Activated naive CD4-positive, alpha-beta T cell treated with anti-CD3 and anti-CD28 coated beads, Interleukin-2, amount 10 ng/mL, durations not matched to agents 7 days and 5 days (primary cell): ENCODE measurements at regions not wholly inside any gene's neighbourhood (a gene's known extent, or its start where the extent isn't known, plus 50 kb on each side); places are given as distances from the start of the nearest gene placed in this dataset.

ENCODE experiments used
- CTCF ChIA-PET: fragments of 350-600 bp; sonication (Branson Sonifier 250); formaldehyde crosslinking; loops from one replicate; lab custom pipeline; 2021; ENCODE audit warnings: antibody characterized with exemption; lab: Charles Lee
- DNase-seq: peaks from one replicate; pipeline ENCODE4 v3.0.0-alpha.2; 2020
- H3K27ac Mint-ChIP-seq: one replicate; pipeline ENCODE4 v1.8.0; 2021; ENCODE audit warnings: mild to moderate bottlenecking, moderate library complexity, mixed read lengths
- H3K27me3 Mint-ChIP-seq: one replicate; pipeline ENCODE4 v1.8.0; 2021; ENCODE audit warnings: mild to moderate bottlenecking, mixed read lengths
- H3K36me3 Mint-ChIP-seq: one replicate; pipeline ENCODE4 v1.8.0; 2021; ENCODE audit warnings: mixed read lengths
- H3K4me1 Mint-ChIP-seq: one replicate; pipeline ENCODE4 v1.8.0; 2021; ENCODE audit warnings: mixed read lengths
- H3K4me3 Mint-ChIP-seq: one replicate; pipeline ENCODE4 v1.8.0; 2021; ENCODE audit warnings: mild to moderate bottlenecking, moderate library complexity, mixed read lengths
- H3K9me3 Mint-ChIP-seq: one replicate; pipeline ENCODE4 v1.8.0; 2021; ENCODE audit warnings: mixed read lengths

DNA sequence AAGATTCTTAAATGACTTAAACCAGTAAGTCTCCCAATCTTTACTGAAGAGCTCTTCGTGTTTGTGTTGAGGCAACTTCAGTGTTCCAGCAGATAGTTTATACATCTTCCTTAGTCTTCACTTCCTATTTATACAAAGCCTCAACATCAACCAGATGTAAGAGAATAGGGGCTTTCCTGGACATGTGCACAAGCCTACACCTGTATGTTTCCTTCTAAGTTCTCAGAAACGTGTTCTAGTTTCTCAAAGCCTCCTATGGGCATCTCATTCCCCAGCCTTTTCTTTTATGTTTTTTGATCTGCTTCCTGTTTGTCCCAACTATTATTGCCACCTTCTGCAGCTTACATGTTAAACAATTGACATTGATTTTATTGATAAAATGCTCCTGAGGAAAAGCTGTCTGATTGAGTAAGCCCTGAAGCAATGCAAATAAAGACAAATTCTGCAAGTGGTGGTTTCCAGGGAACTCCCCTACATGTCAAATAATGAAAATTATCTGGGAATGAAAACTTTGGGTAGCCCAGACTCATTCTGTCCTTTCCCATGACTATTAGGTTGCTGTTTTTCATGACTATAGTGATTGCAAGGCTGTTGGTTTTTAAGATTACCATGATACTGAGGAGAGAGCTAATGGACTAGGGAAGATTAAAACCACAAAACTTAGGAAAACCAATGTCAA lies 663.3 kb upstream of the ACVR2A start:
- Mint-ChIP-seq H3K4me1 (peaks cover 20% of the 10 kb centered on the region), H3K36me3 (peaks cover 2% of the 10 kb centered on the region), H3K9me3 (peaks cover 32% of the 10 kb centered on the region), H3K27me3 (no peaks in the 10 kb centered on the region), H3K4me3 (no peak overlapping the region), H3K27ac (peak overlapping the region; percentile 55)
- CTCF ChIA-PET = interaction anchor here (0.8 kb wide), 1 partner anchor 151 kb away, joined by 3 read pairs; no protein-coding TSS in a partner anchor
- no peak for DNase-seq

DNA sequence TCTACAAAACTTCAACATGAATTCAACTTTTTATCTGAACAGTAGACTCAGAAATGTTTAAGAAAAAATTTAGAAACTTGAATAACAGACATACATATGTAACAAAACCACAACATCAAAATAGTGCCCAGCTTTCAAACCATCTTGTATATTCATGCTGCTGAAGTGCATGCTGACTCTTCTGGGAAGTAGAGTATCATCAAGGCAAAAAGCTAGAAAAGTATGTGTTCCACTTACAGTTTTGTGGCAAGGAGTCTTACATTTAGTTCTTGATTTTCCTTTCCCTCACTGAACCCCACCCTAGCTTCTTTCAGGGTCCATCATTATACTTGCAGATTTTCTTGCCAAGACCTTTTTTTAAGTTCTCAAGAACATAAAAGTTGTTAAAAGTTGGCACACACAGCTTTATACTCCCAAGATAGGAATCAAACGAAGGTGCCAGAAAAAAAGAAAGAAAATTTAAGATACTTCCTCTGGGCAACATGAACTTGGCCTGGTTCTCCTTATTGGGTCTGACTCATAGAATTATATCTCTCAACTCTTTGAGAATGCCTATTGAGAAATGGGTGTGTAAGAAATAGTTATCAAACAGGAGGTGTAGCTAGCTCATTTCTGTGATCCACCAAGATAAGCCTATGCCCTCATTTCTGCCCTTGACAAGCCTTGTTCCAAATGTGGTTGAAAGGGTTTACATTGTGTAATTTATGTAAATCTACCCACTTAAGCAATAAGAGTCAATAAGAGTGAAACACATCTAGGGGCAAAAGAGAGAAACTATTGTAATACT lies 667.6 kb upstream of the ACVR2A start:
- Mint-ChIP-seq H3K27ac (no peak overlapping the region), H3K9me3 (peaks cover 14% of the 10 kb centered on the region), H3K4me3 (no peak overlapping the region), H3K27me3 (peaks cover 8% of the 10 kb centered on the region), H3K4me1 (peaks cover 15% of the 10 kb centered on the region), H3K36me3 (no peaks in the 10 kb centered on the region)
- DNase-seq = no peak
- CTCF ChIA-PET = no interaction called here

DNA sequence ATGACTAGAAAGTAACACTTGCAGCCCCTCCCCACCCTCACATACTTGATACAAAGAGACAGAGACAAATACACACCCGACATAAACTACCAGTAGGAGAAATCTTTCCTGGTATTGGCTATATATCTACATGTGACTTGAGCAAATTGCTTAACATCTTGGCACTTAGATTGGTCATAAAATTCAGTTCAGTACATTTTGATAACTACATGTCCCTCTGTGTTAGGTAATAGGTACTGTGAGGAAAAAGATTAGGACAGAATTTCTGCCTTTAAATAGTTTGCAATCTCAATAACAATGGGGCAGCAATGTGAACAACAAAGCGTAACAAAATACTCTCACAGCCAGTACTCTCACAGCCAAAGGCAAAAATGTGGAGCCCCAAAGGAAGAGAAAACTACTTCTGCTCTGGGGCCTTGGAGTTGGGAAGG lies 670.0 kb upstream of the ACVR2A start:
- no peak for DNase-seq
- no peak overlapping the region for H3K27ac Mint-ChIP-seq
- CTCF ChIA-PET = no interaction called here
- H3K9me3 Mint-ChIP-seq = no peaks in the 10 kb centered on the region
- peaks cover 2% of the 10 kb centered on the region for H3K4me1 Mint-ChIP-seq
- H3K27me3 Mint-ChIP-seq = peaks cover 8% of the 10 kb centered on the region
- H3K36me3 Mint-ChIP-seq = no peaks in the 10 kb centered on the region
- no peak overlapping the region for H3K4me3 Mint-ChIP-seq

DNA sequence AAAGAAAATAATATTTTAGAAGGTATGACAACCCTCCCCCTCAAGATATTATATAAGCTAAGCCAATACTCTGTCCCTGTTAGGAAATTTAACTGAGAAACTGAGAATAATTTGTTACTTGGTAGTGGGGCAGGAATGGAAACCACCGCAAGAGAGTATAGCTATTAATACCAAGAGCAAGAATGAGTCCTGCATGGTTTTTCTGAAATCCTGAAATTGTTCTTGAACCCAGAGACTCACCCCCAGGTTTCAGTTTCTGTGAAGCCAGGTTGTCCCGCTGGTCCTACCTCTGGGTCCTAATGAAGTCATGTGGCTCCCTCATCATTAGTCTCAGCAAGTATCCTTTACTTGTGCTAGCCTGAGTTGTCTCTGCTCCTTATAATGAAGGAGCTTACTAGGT lies 671.0 kb upstream of the ACVR2A start:
- H3K9me3 Mint-ChIP-seq = no peaks in the 10 kb centered on the region
- peaks cover 8% of the 10 kb centered on the region for H3K27me3 Mint-ChIP-seq
- no peak overlapping the region for H3K27ac Mint-ChIP-seq
- H3K36me3 Mint-ChIP-seq = no peaks in the 10 kb centered on the region
- no peak overlapping the region for H3K4me3 Mint-ChIP-seq
- CTCF ChIA-PET = no interaction called here
- H3K4me1 Mint-ChIP-seq = peaks cover 2% of the 10 kb centered on the region
- no peak for DNase-seq

DNA sequence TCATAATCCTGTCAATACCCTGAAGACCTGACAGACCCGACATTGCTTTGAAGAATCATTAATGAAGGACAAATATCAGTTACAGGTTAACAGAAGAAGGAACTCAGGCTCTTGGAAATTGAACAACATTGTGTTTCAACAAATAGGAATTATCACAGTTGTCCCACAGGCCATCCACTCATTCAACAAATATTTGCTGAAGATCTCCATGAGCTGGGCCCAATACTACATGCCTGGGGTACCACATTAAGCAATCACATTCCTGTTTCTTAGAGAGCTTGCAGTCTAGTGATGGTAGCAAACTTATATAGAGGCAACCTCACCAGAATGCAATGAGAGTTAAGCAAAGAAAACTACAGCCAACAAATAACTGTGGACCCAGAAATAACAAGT lies 671.6 kb upstream of the ACVR2A start:
- no peaks in the 10 kb centered on the region for H3K9me3 Mint-ChIP-seq
- no peak overlapping the region for H3K4me3 Mint-ChIP-seq
- H3K27me3 Mint-ChIP-seq = peaks cover 8% of the 10 kb centered on the region
- H3K27ac Mint-ChIP-seq = no peak overlapping the region
- no peaks in the 10 kb centered on the region for H3K36me3 Mint-ChIP-seq
- CTCF ChIA-PET = no interaction called here
- DNase-seq = no peak
- peaks cover 2% of the 10 kb centered on the region for H3K4me1 Mint-ChIP-seq

DNA sequence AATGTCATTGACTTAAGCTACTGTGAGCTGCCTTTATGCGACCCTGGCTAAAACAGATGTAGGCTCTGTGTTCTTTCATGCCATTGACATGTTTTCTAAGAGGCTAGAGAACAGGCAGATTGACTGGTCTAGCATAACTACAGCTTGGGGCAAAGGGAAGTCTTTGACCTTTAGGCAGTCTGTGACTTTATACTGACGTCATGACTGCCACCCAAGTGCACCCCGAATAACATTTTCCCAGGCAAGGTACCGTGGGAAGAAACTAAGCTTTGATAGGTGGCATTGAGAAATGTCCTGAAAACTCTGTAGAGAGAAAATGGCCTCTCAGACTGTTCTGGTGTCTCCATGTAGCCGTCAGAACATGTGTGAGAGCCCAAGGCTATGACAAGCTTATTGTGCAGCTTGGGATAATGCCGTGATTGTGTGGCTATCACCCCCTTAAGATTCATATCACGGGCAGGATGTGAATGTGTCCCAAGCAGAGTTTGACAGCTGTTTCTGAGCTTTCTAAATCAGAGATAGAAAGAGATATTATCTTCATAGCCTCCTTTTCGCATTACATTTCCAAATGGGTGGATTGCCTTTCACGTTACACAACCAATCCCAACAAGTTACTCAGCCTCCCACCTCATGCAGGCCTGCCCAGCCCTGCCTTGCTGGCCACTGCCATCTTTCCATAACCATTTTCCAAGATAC lies 672.2 kb upstream of the ACVR2A start:
- Mint-ChIP-seq H3K27me3 (peaks cover 8% of the 10 kb centered on the region), H3K27ac (no peak overlapping the region), H3K4me3 (no peak overlapping the region), H3K4me1 (peaks cover 2% of the 10 kb centered on the region), H3K36me3 (no peaks in the 10 kb centered on the region), H3K9me3 (no peaks in the 10 kb centered on the region)
- CTCF ChIA-PET = no interaction called here
- no peak for DNase-seq

DNA sequence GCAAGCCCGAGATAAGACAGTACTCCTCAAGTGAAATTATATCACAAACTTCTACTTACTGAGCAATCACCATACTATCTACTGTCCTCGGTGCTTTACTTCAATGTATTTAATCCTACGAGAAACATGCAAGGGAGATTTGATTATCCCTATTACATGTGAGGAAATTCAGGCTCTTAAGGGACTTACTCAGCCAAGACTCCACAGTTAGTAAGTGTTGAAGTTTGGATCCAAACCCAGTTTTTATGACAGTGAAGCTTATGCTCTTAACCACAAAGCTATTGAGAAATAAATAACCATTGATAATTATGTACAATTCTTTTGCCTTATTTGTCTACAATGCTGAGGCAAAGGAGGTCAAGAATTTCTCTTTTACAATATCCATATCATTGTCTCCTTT lies 672.9 kb upstream of the ACVR2A start:
- peaks cover 8% of the 10 kb centered on the region for H3K27me3 Mint-ChIP-seq
- no peak for DNase-seq
- no peak overlapping the region for H3K27ac Mint-ChIP-seq
- CTCF ChIA-PET = no interaction called here
- H3K4me1 Mint-ChIP-seq = no peaks in the 10 kb centered on the region
- H3K36me3 Mint-ChIP-seq = no peaks in the 10 kb centered on the region
- H3K9me3 Mint-ChIP-seq = no peaks in the 10 kb centered on the region
- H3K4me3 Mint-ChIP-seq = no peak overlapping the region

DNA sequence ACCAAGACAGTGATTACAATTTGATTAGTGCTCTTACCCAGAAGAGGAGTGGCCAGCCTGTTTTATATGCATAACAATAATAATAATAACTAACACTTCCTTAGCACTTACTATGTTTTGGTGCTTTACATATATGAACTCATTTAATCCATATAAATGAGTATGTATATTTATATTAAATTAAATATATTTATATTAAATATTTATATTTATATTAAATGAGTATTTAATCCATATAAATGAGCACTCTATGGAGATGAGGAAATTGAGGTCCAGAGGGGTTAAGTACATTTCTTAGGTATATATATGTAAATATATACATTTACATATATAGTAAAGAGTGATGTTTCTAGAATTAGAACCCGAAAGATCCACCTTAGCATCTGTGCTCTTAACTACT lies 673.9 kb upstream of the ACVR2A start:
- Mint-ChIP-seq H3K36me3 (no peaks in the 10 kb centered on the region), H3K27me3 (peaks cover 4% of the 10 kb centered on the region), H3K27ac (no peak overlapping the region), H3K9me3 (no peaks in the 10 kb centered on the region), H3K4me1 (no peaks in the 10 kb centered on the region), H3K4me3 (no peak overlapping the region)
- no peak for DNase-seq
- CTCF ChIA-PET = no interaction called here

DNA sequence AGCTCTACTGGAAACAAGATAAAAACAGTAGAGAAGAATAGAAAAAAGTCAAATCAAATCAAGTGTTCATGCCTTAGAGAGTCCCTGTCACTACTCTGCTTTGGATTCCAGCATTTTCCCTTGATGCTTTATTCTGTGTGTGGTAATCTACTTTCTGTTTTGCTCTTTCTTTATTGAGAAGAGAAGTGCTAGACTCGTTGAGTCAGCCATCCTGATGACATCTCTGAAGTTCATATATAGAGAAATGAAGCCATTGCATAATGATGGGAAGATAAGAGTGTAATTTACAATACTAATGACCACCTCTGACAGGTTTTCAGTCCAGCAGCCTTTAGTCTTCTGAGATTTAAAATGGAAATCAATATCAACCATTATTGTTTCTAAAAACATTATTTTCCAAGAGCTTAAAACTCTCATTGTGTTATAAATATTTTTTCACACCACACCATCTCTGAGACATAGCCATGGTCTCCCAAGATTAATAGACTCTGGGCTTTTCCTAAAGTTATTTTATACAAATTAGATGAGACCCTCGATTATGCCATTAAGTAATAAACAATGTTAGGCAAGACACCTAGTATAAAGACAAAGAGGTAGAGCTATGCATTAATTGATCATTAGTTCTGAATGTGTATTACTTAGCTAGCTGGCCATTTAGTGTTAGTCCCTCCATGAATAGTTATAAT lies 679.0 kb upstream of the ACVR2A start:
- H3K27me3 Mint-ChIP-seq = no peaks in the 10 kb centered on the region
- H3K4me3 Mint-ChIP-seq = no peak overlapping the region
- H3K27ac Mint-ChIP-seq = no peak overlapping the region
- H3K36me3 Mint-ChIP-seq = no peaks in the 10 kb centered on the region
- DNase-seq = no peak
- no peaks in the 10 kb centered on the region for H3K9me3 Mint-ChIP-seq
- H3K4me1 Mint-ChIP-seq = no peaks in the 10 kb centered on the region
- CTCF ChIA-PET = no interaction called here

DNA sequence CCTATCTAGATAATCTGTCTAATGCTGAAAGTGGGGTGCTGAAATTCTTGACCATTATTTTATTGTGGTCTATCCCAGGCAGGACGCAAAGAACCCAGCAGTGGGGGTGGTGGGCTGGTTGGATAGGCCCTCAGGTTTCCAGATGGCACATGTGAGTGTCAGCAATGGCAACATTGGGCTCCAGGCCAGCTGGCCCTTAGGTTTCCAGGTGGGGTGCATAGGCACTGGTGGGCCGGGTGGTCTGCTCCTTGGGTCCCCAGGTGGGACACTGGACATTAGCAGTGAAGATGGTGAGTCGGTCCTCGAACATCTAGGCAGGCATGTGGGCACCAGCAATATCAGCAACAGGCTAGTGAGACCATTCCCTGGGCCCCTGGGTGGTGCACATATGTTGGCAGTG lies 680.3 kb upstream of the ACVR2A start:
- no peak overlapping the region for H3K27ac Mint-ChIP-seq
- H3K27me3 Mint-ChIP-seq = no peaks in the 10 kb centered on the region
- no peaks in the 10 kb centered on the region for H3K36me3 Mint-ChIP-seq
- H3K4me1 Mint-ChIP-seq = no peaks in the 10 kb centered on the region
- no peaks in the 10 kb centered on the region for H3K9me3 Mint-ChIP-seq
- DNase-seq = no peak
- H3K4me3 Mint-ChIP-seq = no peak overlapping the region
- CTCF ChIA-PET = no interaction called here

DNA sequence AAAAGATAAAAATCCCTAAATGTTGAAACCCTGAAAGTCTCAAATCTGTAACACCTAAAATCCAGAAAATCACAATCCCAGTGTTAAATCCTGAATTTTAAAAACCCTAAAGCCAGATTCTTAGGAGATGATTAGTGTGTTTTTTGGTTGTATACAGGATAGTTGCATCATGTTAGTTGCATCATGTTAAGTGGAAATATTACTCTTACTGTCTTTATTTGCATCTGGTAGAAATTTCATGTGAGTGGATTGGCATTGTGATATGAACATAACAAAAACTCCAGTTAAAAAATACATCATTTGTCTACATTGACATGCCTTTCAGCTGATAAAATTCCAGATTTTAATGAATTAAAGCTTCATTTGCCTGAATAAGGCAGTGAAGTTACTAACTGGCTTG lies 683.1 kb upstream of the ACVR2A start:
- CTCF ChIA-PET = no interaction called here
- Mint-ChIP-seq H3K27me3 (no peaks in the 10 kb centered on the region), H3K27ac (no peak overlapping the region), H3K4me3 (no peak overlapping the region), H3K36me3 (no peaks in the 10 kb centered on the region), H3K4me1 (no peaks in the 10 kb centered on the region), H3K9me3 (no peaks in the 10 kb centered on the region)
- DNase-seq = no peak

DNA sequence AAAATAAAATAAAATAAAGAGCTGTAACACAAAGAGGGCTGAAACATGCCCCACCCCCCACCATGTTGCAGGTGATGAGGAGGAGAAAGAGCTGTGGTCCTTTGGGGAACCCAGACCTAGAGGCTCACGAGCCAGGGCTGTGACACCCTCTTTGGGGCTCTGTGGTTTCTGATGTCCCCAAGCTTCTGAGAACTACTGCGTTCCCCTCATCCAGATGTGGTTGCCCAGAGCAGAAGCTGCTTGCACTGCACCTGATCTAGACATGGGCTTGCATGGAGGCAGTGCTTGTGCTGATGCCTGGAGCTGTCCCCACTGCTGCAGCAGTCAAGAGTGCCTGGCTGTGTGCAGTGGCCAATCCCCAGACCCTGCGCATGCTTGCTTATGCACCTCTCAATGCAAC lies 687.9 kb upstream of the ACVR2A start:
- Mint-ChIP-seq H3K27me3 (no peaks in the 10 kb centered on the region), H3K36me3 (no peaks in the 10 kb centered on the region), H3K4me3 (no peak overlapping the region), H3K4me1 (no peaks in the 10 kb centered on the region), H3K9me3 (peaks cover 5% of the 10 kb centered on the region), H3K27ac (no peak overlapping the region)
- CTCF ChIA-PET = no interaction called here
- DNase-seq = no peak

DNA sequence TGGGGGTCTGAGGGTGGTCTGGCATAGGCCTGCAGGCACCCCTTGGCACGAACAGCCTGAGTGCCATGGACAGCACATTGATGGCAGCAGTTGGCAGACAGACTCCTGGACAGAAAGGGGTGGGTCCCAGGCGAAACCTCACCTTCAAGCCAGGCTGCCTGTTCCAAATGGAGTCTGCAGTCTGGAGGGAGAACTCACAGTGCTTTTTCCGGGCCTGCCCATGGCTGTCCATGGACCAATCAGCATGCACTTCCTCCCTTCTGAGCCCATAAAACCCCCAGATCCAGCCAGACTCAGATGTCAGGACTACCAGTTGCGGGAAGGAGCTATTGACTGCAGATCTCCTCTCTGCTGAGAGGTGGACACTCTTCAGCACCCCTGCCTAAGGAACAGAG lies 694.6 kb upstream of the ACVR2A start:
- H3K4me1 Mint-ChIP-seq = peaks cover 5% of the 10 kb centered on the region
- H3K27ac Mint-ChIP-seq = no peak overlapping the region
- no peaks in the 10 kb centered on the region for H3K27me3 Mint-ChIP-seq
- peaks cover 12% of the 10 kb centered on the region for H3K9me3 Mint-ChIP-seq
- DNase-seq = no peak
- H3K4me3 Mint-ChIP-seq = no peak overlapping the region
- no peaks in the 10 kb centered on the region for H3K36me3 Mint-ChIP-seq
- CTCF ChIA-PET = no interaction called here

DNA sequence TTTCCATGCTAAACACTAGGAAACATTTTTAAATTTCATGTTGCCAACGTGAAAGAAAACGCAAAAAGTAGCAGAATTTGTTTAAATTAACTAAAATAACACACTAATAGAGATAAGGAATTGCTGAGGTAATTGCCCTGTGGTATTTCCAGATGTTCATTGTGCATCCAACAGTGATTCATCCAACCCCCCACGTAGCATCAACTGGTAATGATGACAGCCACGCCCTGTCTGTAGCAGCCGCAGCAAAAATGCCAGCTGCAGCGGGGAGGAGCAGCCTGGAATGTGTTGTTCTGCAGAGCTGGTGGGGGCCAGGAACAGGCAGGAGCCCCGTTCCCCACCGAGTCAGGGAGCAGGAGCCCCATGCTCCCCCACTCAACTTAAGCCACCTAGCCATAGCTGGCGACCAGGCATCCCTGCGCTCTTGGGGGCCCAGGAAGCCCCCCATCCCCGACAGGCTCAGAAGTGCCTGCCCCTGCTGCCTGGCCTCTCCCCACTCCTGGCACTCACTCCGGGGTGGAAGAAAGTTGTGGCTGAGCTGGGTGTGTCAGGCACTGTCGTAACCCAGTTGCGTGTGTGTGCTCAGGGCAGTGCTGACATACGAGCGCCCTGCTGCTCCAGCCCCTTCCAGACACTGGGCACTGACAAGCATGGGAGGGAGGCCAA lies 695.1 kb upstream of the ACVR2A start:
- CTCF ChIA-PET = no interaction called here
- H3K27me3 Mint-ChIP-seq = no peaks in the 10 kb centered on the region
- H3K27ac Mint-ChIP-seq = no peak overlapping the region
- DNase-seq = no peak
- H3K9me3 Mint-ChIP-seq = peaks cover 12% of the 10 kb centered on the region
- H3K4me1 Mint-ChIP-seq = peaks cover 5% of the 10 kb centered on the region
- no peaks in the 10 kb centered on the region for H3K36me3 Mint-ChIP-seq
- H3K4me3 Mint-ChIP-seq = no peak overlapping the region
